ENCODE measurements at regions not wholly inside any gene's neighbourhood (a gene's known extent, or its start where the extent isn't known, plus 50 kb on each side); places are given as distances from the start of the nearest gene placed in this dataset.

- Mint-ChIP-seq H3K36me3 (ENCODE audit: low read depth, unreplicated experiment) (no peaks in the 10 kb centered on the region), H3K27me3 (ENCODE audit: unreplicated experiment) (no peaks in the 10 kb centered on the region), H3K27ac (ENCODE audit: unreplicated experiment) (no peak overlapping the region), H3K4me3 (ENCODE audit: unreplicated experiment) (no peak overlapping the region), H3K9me3 (ENCODE audit: unreplicated experiment) (no peaks in the 10 kb centered on the region), H3K4me1 (ENCODE audit: unreplicated experiment) (peaks cover 2% of the 10 kb centered on the region)
- no peak for DNase-seq (ENCODE audit: low spot score)
- TF ChIP-seq CTCF (IDR thresholded peaks at IDR 0.05; ENCODE audit: unreplicated experiment): no peak
Measured at GRCh38 chr13:88932950-88933349, 1261.8 kb downstream of the SLITRK5 start.

- Mint-ChIP-seq H3K27ac (ENCODE audit: unreplicated experiment) (no peak overlapping the region), H3K4me1 (ENCODE audit: unreplicated experiment) (peaks cover 7% of the 10 kb centered on the region), H3K4me3 (ENCODE audit: unreplicated experiment) (no peak overlapping the region), H3K36me3 (ENCODE audit: low read depth, unreplicated experiment) (no peaks in the 10 kb centered on the region), H3K9me3 (ENCODE audit: unreplicated experiment) (no peaks in the 10 kb centered on the region), H3K27me3 (ENCODE audit: unreplicated experiment) (peaks cover 2% of the 10 kb centered on the region)
- no peak for TF ChIP-seq CTCF (IDR thresholded peaks at IDR 0.05; ENCODE audit: unreplicated experiment)
- DNase-seq (ENCODE audit: low spot score): no peak
Measured at GRCh38 chr13:88937384-88937783, 1266.2 kb downstream of the SLITRK5 start.

- DNase-seq (ENCODE audit: low spot score): no peak
- Mint-ChIP-seq H3K27ac (ENCODE audit: unreplicated experiment) (no peak overlapping the region), H3K36me3 (ENCODE audit: low read depth, unreplicated experiment) (no peaks in the 10 kb centered on the region), H3K4me3 (ENCODE audit: unreplicated experiment) (no peak overlapping the region), H3K4me1 (ENCODE audit: unreplicated experiment) (no peaks in the 10 kb centered on the region), H3K27me3 (ENCODE audit: unreplicated experiment) (no peaks in the 10 kb centered on the region), H3K9me3 (ENCODE audit: unreplicated experiment) (no peaks in the 10 kb centered on the region)
- TF ChIP-seq CTCF (IDR thresholded peaks at IDR 0.05; ENCODE audit: unreplicated experiment): no peak
Measured at GRCh38 chr13:88945793-88946192, 1274.6 kb downstream of the SLITRK5 start.

- no peak for TF ChIP-seq CTCF (IDR thresholded peaks at IDR 0.05; ENCODE audit: unreplicated experiment)
- H3K27me3 Mint-ChIP-seq (ENCODE audit: unreplicated experiment): no peaks in the 10 kb centered on the region
- H3K4me1 Mint-ChIP-seq (ENCODE audit: unreplicated experiment): no peaks in the 10 kb centered on the region
- no peak for DNase-seq (ENCODE audit: low spot score)
- H3K27ac Mint-ChIP-seq (ENCODE audit: unreplicated experiment): no peak overlapping the region
- H3K36me3 Mint-ChIP-seq (ENCODE audit: low read depth, unreplicated experiment): no peaks in the 10 kb centered on the region
- H3K4me3 Mint-ChIP-seq (ENCODE audit: unreplicated experiment): no peak overlapping the region
- H3K9me3 Mint-ChIP-seq (ENCODE audit: unreplicated experiment): no peaks in the 10 kb centered on the region
Measured at GRCh38 chr13:88948501-88948900, 1277.3 kb downstream of the SLITRK5 start.

GRCh38 chr13:88958821-88959220, 1287.7 kb downstream of the SLITRK5 start:
- DNase-seq (ENCODE audit: low spot score): no peak
- H3K27me3 Mint-ChIP-seq (ENCODE audit: unreplicated experiment): no peaks in the 10 kb centered on the region
- H3K27ac Mint-ChIP-seq (ENCODE audit: unreplicated experiment): no peak overlapping the region
- no peaks in the 10 kb centered on the region for H3K36me3 Mint-ChIP-seq (ENCODE audit: low read depth, unreplicated experiment)
- no peak overlapping the region for H3K4me3 Mint-ChIP-seq (ENCODE audit: unreplicated experiment)
- H3K9me3 Mint-ChIP-seq (ENCODE audit: unreplicated experiment): no peaks in the 10 kb centered on the region
- no peak for TF ChIP-seq CTCF (IDR thresholded peaks at IDR 0.05; ENCODE audit: unreplicated experiment)
- H3K4me1 Mint-ChIP-seq (ENCODE audit: unreplicated experiment): no peaks in the 10 kb centered on the region
